HG03520 (cell line): ENCODE measurements at regions not wholly inside any gene's neighbourhood (a gene's known extent, or its start where the extent isn't known, plus 50 kb on each side); places are given as distances from the start of the nearest gene placed in this dataset.
A peak's percentile ranks its signal among the peaks of the same experiment; 100 is the strongest.

Experiments
- ATAC-seq: cut with Tn5 transposase; IDR thresholded peaks from one replicate; pipeline ENCODE4 v1.9.1; 2021; ENCODE audit warnings: mild to moderate bottlenecking, moderate library complexity; ENCODE audit not compliant: unreplicated experiment

- no peak for ATAC-seq
These were observed 171.8 kb downstream of the ICOS start for GRCh38 chr2:204108330-204108751.

- ATAC-seq, result no peak
These were observed 172.3 kb downstream of the ICOS start for GRCh38 chr2:204108781-204109295.

- ATAC-seq, result no peak
These were observed 173.1 kb downstream of the ICOS start for GRCh38 chr2:204109681-204110080.

GRCh38 chr2:204110338-204110741 is 173.8 kb downstream of the ICOS start:
- peak; percentile 96 for ATAC-seq

GRCh38 chr2:204110751-204111516 is 174.4 kb downstream of the ICOS start:
- no peak for ATAC-seq

GRCh38 chr2:204112084-204112770 is 175.7 kb downstream of the ICOS start:
- no peak for ATAC-seq

GRCh38 chr2:204114295-204115136 is 178.0 kb downstream of the ICOS start:
- ATAC-seq, result no peak

- ATAC-seq, result no peak
These were observed 178.8 kb downstream of the ICOS start for GRCh38 chr2:204115137-204116056.

- no peak for ATAC-seq
These were observed 179.7 kb downstream of the ICOS start for GRCh38 chr2:204116159-204116792.

GRCh38 chr2:204122425-204122824 is 185.9 kb downstream of the ICOS start:
- no peak for ATAC-seq

GRCh38 chr2:204124140-204124750 is 187.7 kb downstream of the ICOS start:
- ATAC-seq, result no peak

- ATAC-seq, result no peak
These were observed 190.1 kb downstream of the ICOS start for GRCh38 chr2:204126705-204127104.

GRCh38 chr2:204127238-204127637 is 190.7 kb downstream of the ICOS start:
- ATAC-seq, result no peak

- no peak for ATAC-seq
These were observed 193.2 kb downstream of the ICOS start for GRCh38 chr2:204129591-204130294.

- ATAC-seq, result no peak
These were observed 195.1 kb downstream of the ICOS start for GRCh38 chr2:204131621-204132020.

GRCh38 chr2:204133476-204133875 is 196.9 kb downstream of the ICOS start:
- no peak for ATAC-seq

GRCh38 chr2:204134421-204134820 is 197.9 kb downstream of the ICOS start:
- ATAC-seq, result no peak

GRCh38 chr2:204135752-204136151 is 199.2 kb downstream of the ICOS start:
- no peak for ATAC-seq

GRCh38 chr2:204138206-204138605 is 201.6 kb downstream of the ICOS start:
- ATAC-seq, result no peak
